Stimulated activated naive CD8-positive, alpha-beta T cell treated with anti-CD3 and anti-CD28 coated beads, Interleukin-15, Interleukin-2, amounts not matched to agents 100 U/mL and 50 U/mL, for 24 hours (primary cell): ENCODE measurements at regions not wholly inside any gene's neighbourhood (a gene's known extent, or its start where the extent isn't known, plus 50 kb on each side); places are given as distances from the start of the nearest gene placed in this dataset.

Experiments
- ATAC-seq: fragments of 150-1000 bp; cut with Tn5 transposase; one replicate; pipeline ENCODE4 v1.10.0; 2021
- DNase-seq: peaks from one replicate; pipeline ENCODE4 v3.0.0; 2021

- DNase-seq (no peak), ATAC-seq (no peak)
Observed at GRCh38 chr2:196535061-196535460, 104.5 kb upstream of the CCDC150 start.

GRCh38 chr2:196535742-196536141 lies 103.8 kb upstream of the CCDC150 start:
- DNase-seq (no peak), ATAC-seq (no peak)

GRCh38 chr2:196537311-196537710 lies 102.2 kb upstream of the CCDC150 start:
- ATAC-seq: no peak
- DNase-seq: no peak

- ATAC-seq: no peak
- DNase-seq: no peak
Observed at GRCh38 chr2:196538189-196538588, 101.3 kb upstream of the CCDC150 start.

- ATAC-seq (no peak), DNase-seq (no peak)
Observed at GRCh38 chr2:196538646-196539045, 100.9 kb upstream of the CCDC150 start.

- ATAC-seq (no peak), DNase-seq (no peak)
Observed at GRCh38 chr2:196544906-196545433, 94.5 kb upstream of the CCDC150 start.

GRCh38 chr2:196546151-196546919 lies 93.2 kb upstream of the CCDC150 start:
- ATAC-seq: no peak
- DNase-seq: no peak

GRCh38 chr2:196549052-196549451 lies 90.5 kb upstream of the CCDC150 start:
- no peak for ATAC-seq
- no peak for DNase-seq

GRCh38 chr2:196551014-196551413 lies 88.5 kb upstream of the CCDC150 start:
- DNase-seq: no peak

GRCh38 chr2:196555161-196555560 lies 84.4 kb upstream of the CCDC150 start:
- no peak for DNase-seq
- no peak for ATAC-seq

More at GRCh38 chr2:196551014-196551413, 88.5 kb upstream of the CCDC150 start:
- ATAC-seq: no peak

GRCh38 chr2:196555726-196556125 lies 83.8 kb upstream of the CCDC150 start:
- no peak for DNase-seq
- ATAC-seq: no peak

GRCh38 chr2:196558497-196558896 lies 81.0 kb upstream of the CCDC150 start:
- no peak for DNase-seq
- no peak for ATAC-seq

- DNase-seq (no peak), ATAC-seq (no peak)
Observed at GRCh38 chr2:196563876-196564275, 75.6 kb upstream of the CCDC150 start.

- no peak for ATAC-seq
- no peak for DNase-seq
Observed at GRCh38 chr2:196565106-196565765, 74.3 kb upstream of the CCDC150 start.

GRCh38 chr2:196565982-196566381 lies 73.5 kb upstream of the CCDC150 start:
- ATAC-seq (no peak), DNase-seq (no peak)

- no peak for ATAC-seq
- no peak for DNase-seq
Observed at GRCh38 chr2:196566961-196567666, 72.4 kb upstream of the CCDC150 start.

- ATAC-seq: no peak
- no peak for DNase-seq
Observed at GRCh38 chr2:196568506-196568905, 71.0 kb upstream of the CCDC150 start.

GRCh38 chr2:196584903-196585302 lies 54.6 kb upstream of the CCDC150 start:
- DNase-seq: no peak
- no peak for ATAC-seq

GRCh38 chr2:196586511-196586991 lies 53.0 kb upstream of the CCDC150 start:
- DNase-seq: no peak
- ATAC-seq: no peak

GRCh38 chr2:196587056-196587455 lies 52.5 kb upstream of the CCDC150 start:
- ATAC-seq (no peak), DNase-seq (no peak)

GRCh38 chr2:196587739-196588138 lies 51.8 kb upstream of the CCDC150 start:
- no peak for ATAC-seq

GRCh38 chr2:196589419-196589818 lies 50.1 kb upstream of the CCDC150 start:
- ATAC-seq (no peak), DNase-seq (no peak)

More at GRCh38 chr2:196587739-196588138, 51.8 kb upstream of the CCDC150 start:
- no peak for DNase-seq
